Dendritic cell treated with granulocyte-macrophage colony-stimulating factor and Interleukin-4, amounts not matched to agents 40 ng/mL and 50 ng/mL, for 4 days (primary cell): ENCODE measurements at regions not wholly inside any gene's neighbourhood (a gene's known extent, or its start where the extent isn't known, plus 50 kb on each side); places are given as distances from the start of the nearest gene placed in this dataset.
A peak's percentile ranks its signal among the peaks of the same experiment; 100 is the strongest.

Experiments used
- H3K27ac Mint-ChIP-seq: one replicate; pipeline ENCODE4 v1.8.0; 2022; ENCODE audit warnings: mild to moderate bottlenecking, mixed read lengths
- H3K27me3 Mint-ChIP-seq: one replicate; pipeline ENCODE4 v1.8.0; 2022; ENCODE audit warnings: mild to moderate bottlenecking, mixed read lengths
- H3K36me3 Mint-ChIP-seq: one replicate; pipeline ENCODE4 v1.8.0; 2022; ENCODE audit warnings: low read depth, mixed read lengths
- H3K4me1 Mint-ChIP-seq: one replicate; pipeline ENCODE4 v1.8.0; 2022; ENCODE audit warnings: low read depth, mixed read lengths
- H3K4me3 Mint-ChIP-seq: one replicate; pipeline ENCODE4 v1.8.0; 2022; ENCODE audit warnings: mild to moderate bottlenecking, moderate library complexity, mixed read lengths
- H3K9me3 Mint-ChIP-seq: one replicate; pipeline ENCODE4 v1.8.0; 2022; ENCODE audit warnings: mixed read lengths
- intact Hi-C: fragments of 100-400 bp; cut with micrococcal nuclease; formaldehyde crosslinking; loops from one replicate; pipeline ENCODE4 v1.15.0; 2022

DNA sequence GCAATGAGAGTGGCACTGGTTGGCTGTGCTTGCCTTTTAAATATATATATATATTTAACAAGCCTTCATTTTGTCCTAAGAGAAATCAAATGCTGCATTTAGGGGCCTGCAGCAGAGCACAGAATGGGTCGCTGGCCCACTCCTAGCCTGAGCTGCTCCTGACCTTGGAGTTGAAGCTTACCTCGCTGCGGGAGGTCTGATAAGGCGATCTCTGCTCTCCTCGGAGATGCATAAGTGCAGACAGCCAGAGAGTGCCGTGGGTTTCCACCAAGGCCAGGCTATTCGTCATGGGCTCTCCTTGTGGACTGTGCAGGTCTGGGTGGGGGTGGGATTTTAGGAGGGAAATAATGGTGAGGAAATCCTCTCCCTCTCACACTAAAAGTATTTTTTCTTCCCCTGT is 99.5 kb upstream of the IKZF1 start:
- H3K4me3 Mint-ChIP-seq, result no peak overlapping the region
- intact Hi-C loops, result loop anchor here (1.0 to 2.0 kb wide), 2 partner anchors 164 to 212 kb away; no protein-coding TSS in a partner anchor
- peaks cover 54% of the 10 kb centered on the region for H3K4me1 Mint-ChIP-seq

DNA sequence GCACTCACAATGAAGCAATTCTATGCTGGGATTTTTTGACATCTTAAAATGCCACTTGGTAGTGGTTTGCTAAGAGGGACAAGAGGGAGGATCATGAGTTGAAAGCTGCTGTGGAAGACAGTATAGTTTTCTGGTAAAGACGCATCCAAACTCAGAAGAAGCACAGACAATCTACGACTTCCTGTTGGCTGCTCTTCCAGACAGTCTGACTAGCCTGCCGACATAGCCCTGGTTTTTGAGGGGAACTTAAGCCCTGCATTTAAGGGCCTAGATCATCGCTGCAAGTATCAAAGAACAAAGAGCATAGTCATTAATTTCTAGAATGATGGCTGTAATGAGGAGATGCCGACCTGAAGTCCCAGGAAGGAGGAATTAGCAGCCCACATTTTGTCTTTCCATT is 99.9 kb upstream of the IKZF1 start:
- Mint-ChIP-seq H3K27me3 (no peaks in the 10 kb centered on the region), H3K4me1 (peaks cover 57% of the 10 kb centered on the region), H3K4me3 (no peak overlapping the region), H3K9me3 (no peaks in the 10 kb centered on the region), H3K36me3 (no peaks in the 10 kb centered on the region), H3K27ac (no peak overlapping the region)
- intact Hi-C loops, result loop anchor here (2.0 kb wide), 1 partner anchor 212 kb away; no protein-coding TSS in a partner anchor

More for the DNA sequence above, 99.5 kb upstream of the IKZF1 start:
- Mint-ChIP-seq H3K9me3 (no peaks in the 10 kb centered on the region), H3K27ac (no peak overlapping the region), H3K36me3 (no peaks in the 10 kb centered on the region), H3K27me3 (no peaks in the 10 kb centered on the region)

DNA sequence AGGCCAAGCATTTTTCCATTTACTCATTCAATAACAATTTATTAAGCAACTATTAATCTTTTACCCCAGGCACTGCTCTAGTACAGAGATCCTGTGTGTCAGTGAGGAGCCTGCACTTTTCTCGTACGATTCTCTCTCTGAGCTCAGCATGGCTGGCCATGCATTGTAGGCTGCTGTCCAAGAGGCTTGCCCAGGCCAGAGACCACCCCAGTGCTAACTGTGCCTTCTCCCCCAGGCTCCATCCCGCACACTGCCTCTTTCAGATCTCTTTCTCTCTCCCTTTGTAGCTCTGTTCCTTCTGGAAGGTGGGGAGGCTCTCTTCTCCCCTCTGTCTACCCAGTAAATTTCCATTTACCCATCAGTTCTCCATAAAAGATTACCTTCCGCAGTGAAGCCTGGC is 101.0 kb upstream of the IKZF1 start:
- Mint-ChIP-seq H3K4me1 (peaks cover 57% of the 10 kb centered on the region), H3K4me3 (no peak overlapping the region)

DNA sequence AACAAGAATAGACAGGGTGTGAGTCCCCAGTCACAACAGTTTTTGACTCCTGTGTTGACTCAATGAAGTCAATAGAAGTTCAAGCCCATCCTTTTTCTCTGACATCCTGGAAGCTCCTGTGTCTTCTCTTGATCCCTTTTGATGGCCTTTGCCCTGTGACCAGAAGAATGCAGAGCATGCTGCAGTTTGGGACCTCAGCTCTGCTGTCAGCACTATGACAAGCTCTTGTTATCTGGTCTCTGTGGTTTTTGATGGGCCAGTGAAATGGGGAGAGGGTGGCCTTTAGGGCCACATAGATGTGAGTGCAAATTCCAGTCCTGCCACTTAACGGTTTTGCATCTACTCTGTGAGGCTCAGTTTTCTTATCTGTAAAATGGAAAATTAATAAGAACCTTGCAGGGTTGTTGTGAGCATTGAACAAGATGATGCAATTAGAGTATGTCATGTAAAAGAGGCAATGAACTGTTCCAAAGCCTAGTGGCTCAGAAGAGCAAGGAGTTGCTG is 102.4 kb upstream of the IKZF1 start:
- Mint-ChIP-seq H3K27ac (peak overlapping the region; percentile 14), H3K4me1 (peaks cover 43% of the 10 kb centered on the region), H3K9me3 (no peaks in the 10 kb centered on the region), H3K4me3 (no peak overlapping the region), H3K27me3 (no peaks in the 10 kb centered on the region), H3K36me3 (no peaks in the 10 kb centered on the region)
- intact Hi-C loops, result no loop called here

More for the DNA sequence above, 101.0 kb upstream of the IKZF1 start:
- Mint-ChIP-seq H3K27me3 (no peaks in the 10 kb centered on the region), H3K36me3 (no peaks in the 10 kb centered on the region), H3K9me3 (no peaks in the 10 kb centered on the region), H3K27ac (no peak overlapping the region)
- intact Hi-C loops, result no loop called here

DNA sequence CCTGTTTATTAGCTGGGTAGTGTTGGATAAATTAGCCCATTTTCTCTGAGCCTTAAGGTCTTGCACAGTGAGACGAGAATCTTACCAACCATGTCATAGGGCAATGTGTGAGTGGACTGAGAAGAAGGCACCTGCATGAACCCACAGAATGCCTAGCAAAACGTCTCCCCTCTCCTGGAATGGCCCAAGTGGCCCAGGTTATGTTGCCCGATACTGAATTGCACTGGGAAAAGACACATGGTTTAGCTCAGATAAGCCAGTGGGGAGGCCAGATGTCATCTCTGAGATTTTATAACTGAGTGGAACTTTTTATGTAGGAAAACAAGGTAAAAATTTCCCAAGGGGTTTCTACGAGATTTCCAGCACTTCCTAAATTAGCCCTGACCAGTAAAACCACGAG is 104.7 kb upstream of the IKZF1 start:
- H3K27me3 Mint-ChIP-seq, result peaks cover 3% of the 10 kb centered on the region
- H3K4me3 Mint-ChIP-seq, result no peak overlapping the region
- no peak overlapping the region for H3K27ac Mint-ChIP-seq
- no peaks in the 10 kb centered on the region for H3K9me3 Mint-ChIP-seq
- intact Hi-C loops, result no loop called here
- H3K4me1 Mint-ChIP-seq, result peaks cover 22% of the 10 kb centered on the region
- no peaks in the 10 kb centered on the region for H3K36me3 Mint-ChIP-seq

DNA sequence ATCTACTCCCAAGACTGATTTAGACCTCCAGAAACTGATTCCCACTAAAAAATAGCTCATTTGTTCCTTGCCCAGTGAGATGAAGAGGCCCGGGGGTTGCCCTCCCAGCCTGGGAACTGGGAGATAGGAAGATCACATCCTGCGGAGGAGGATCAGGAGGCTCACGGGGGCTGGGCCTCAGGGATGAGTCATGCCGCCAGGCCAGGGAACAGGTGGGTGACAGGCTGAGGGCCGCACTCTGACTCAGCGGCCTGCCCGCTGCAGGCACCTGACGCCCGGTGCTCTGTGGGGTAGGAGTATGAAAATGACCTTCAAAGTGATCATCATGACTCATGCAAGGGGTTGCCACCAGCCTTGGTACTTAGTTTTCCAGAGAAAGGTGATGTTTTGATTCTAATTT is 104.5 kb upstream of the ZPBP start:
- no peak overlapping the region for H3K27ac Mint-ChIP-seq
- peaks cover 14% of the 10 kb centered on the region for H3K4me1 Mint-ChIP-seq
- intact Hi-C loops, result no loop called here
- no peaks in the 10 kb centered on the region for H3K9me3 Mint-ChIP-seq
- no peaks in the 10 kb centered on the region for H3K36me3 Mint-ChIP-seq
- peaks cover 4% of the 10 kb centered on the region for H3K27me3 Mint-ChIP-seq
- no peak overlapping the region for H3K4me3 Mint-ChIP-seq

DNA sequence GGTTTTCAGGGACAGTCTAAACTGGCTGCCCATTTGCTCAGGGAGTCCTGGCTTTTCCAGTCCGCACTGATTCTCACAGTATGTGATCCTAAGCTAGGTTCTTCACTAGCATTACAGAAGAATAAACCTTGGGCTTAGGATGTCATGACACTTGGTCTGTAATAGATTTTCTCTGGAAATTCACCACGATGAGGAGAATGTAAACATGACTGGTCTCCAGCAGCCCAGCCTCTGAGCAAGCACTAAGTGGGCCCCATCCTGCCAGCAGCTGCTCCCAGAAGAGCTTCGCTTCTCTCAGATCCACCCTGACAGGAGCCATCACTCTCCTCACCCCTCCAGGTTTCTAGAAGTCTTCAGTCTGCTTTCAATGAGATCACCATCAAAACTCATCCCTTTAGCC is 103.7 kb upstream of the ZPBP start:
- Mint-ChIP-seq H3K27me3 (peaks cover 5% of the 10 kb centered on the region), H3K36me3 (no peaks in the 10 kb centered on the region), H3K4me3 (no peak overlapping the region), H3K9me3 (no peaks in the 10 kb centered on the region), H3K4me1 (peaks cover 14% of the 10 kb centered on the region), H3K27ac (no peak overlapping the region)
- intact Hi-C loops, result no loop called here

DNA sequence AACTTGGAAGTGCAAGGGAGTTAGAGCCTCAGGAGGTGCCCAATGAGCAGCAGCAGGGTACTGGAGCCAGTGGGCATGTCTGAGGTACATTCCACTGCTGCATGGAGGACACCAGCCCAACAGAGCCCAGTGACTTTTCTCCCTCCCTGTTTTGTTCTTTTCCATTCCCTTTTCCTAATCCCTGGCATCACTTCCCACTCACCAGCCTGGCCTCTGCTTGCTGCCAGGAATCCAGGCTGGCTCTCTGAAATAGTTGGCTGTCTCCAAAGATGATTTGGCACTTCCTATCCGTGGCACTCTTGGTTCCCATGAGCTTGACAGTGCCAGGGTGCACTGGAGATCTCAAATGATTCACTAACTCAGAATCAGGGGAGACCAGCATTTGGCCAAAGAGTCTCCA is 97.7 kb upstream of the ZPBP start:
- no peaks in the 10 kb centered on the region for H3K36me3 Mint-ChIP-seq
- intact Hi-C loops, result no loop called here
- H3K4me3 Mint-ChIP-seq, result no peak overlapping the region

DNA sequence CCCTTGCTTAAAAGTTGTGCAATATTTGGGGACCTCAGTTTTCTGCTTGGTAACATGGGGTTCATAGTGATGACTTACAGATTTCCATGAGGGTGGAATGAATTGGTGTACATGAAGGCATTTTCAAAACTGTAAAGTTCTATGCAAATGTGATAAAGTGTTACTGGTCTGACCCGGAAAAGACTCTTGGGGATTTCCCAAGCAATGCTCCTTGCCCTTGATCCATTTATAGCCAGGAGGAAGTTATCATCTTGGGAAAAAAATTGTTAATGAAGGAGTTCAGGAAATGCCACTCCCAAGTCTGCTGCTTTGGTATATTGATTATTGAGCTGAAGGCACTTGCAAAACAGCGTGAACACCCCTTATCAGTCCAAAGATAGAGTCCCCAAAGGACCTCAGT is 96.3 kb upstream of the ZPBP start:
- peaks cover 9% of the 10 kb centered on the region for H3K27me3 Mint-ChIP-seq
- no peak overlapping the region for H3K27ac Mint-ChIP-seq
- intact Hi-C loops, result loop anchor here (5.0 kb wide), 1 partner anchor 47 kb away; no protein-coding TSS in a partner anchor
- H3K36me3 Mint-ChIP-seq, result no peaks in the 10 kb centered on the region
- H3K9me3 Mint-ChIP-seq, result peaks cover 11% of the 10 kb centered on the region
- H3K4me3 Mint-ChIP-seq, result no peak overlapping the region
- peaks cover 55% of the 10 kb centered on the region for H3K4me1 Mint-ChIP-seq

More for the DNA sequence above, 97.7 kb upstream of the ZPBP start:
- peak overlapping the region; percentile 57 for H3K27ac Mint-ChIP-seq
- H3K4me1 Mint-ChIP-seq, result peaks cover 41% of the 10 kb centered on the region
- H3K27me3 Mint-ChIP-seq, result peaks cover 13% of the 10 kb centered on the region
- H3K9me3 Mint-ChIP-seq, result peaks cover 11% of the 10 kb centered on the region

DNA sequence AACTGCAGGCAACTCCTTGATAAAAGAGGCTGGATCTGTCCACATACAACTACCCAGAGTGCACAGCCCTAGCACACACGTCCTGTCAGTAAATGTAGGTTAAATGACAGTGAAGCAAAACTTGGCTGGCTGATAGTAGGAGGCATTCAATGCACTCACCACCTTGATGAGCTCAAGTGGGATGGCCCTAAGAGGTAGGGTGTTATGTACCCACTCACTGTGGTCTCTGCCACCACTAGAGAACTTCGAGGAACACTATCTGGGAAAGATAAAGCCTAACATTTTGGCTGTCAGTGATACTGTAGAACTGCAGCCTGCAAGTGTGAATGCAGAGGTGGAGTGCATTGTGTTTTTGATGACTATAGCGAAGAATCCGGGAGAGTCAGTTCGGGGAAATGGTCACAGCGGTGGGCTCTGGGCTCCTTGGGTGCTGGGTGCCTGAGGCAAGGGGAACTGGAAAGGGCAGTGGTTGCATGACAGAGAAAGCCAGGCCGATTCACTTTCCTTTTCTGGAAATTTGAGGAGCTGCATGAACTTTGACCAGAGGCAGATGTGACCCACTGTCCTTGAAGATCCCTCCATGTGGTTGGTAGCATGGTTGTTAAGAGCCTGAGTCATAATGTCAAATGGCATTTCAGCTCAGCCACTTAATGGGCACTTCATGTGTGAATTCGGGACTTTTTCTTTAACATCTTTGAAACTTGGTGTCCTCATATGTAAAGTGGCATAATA is 93.1 kb upstream of the ZPBP start:
- Mint-ChIP-seq H3K27ac (peak overlapping the region; percentile 65), H3K4me1 (peaks cover 88% of the 10 kb centered on the region), H3K27me3 (peaks cover 6% of the 10 kb centered on the region), H3K4me3 (no peak overlapping the region), H3K36me3 (no peaks in the 10 kb centered on the region), H3K9me3 (peaks cover 11% of the 10 kb centered on the region)
- intact Hi-C loops, result loop anchor here (5.0 kb wide), 1 partner anchor 44 kb away; no protein-coding TSS in a partner anchor

DNA sequence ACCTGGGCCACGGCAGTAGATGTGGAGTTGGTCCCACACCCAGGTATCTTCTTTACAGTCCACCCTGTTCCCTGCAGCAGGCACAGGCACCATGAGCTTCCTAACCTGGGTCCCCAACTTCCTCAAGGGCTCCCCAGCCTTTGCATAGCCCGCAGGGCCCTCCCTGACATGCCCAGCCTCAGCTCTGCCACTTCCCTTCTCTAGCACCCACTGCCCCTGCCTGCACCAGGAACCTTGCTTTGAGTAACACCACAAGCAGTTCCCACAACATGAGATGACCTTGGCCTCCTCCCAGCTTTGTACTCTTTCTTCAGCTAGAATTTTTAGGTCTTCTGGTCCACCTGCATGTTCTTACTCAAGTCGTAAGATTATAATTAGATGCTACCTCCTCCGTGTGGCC is 92.2 kb upstream of the ZPBP start:
- Mint-ChIP-seq H3K9me3 (peaks cover 7% of the 10 kb centered on the region), H3K27me3 (no peaks in the 10 kb centered on the region), H3K27ac (peak overlapping the region; percentile 65), H3K4me3 (peak overlapping the region; percentile 37), H3K36me3 (no peaks in the 10 kb centered on the region), H3K4me1 (peaks cover 88% of the 10 kb centered on the region)
- intact Hi-C loops, result loop anchor here (5.0 kb wide), 1 partner anchor 43 kb away; no protein-coding TSS in a partner anchor

DNA sequence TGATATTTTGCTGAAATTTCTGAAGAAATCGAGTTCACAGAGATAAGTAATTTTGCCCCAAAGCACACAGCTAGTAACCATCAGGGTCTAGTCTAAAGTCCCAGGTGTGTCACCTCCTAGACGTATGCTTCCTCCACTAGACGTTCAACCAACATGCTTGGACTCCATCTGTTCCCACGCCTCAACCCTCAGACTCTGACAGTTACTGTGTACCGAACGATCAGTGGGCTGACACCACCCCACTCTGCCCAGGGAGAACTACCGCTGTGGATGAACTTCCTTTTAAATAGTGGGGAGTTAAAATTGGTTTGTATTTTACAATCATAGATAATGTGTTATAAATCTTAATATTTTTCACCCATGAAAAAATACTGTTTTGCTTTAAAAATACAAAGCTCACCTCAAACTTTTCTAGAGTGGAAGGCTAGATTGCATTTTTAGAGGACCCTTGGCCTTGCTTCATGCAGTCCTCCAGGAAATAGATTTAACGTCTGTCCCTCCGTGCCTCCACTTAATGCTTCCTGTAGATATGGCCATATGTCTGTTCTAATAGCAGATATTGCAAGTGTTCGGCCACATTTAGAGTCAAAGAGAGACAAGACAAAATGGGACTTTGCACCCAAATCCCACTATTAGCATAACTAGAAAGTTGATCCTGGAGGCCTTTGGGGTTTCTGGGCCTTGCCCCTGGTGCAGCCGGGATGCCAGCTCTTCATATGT is 91.4 kb upstream of the ZPBP start:
- intact Hi-C loops, result no loop called here
- Mint-ChIP-seq H3K27me3 (no peaks in the 10 kb centered on the region), H3K36me3 (no peaks in the 10 kb centered on the region), H3K4me1 (peaks cover 85% of the 10 kb centered on the region), H3K4me3 (no peak overlapping the region), H3K9me3 (no peaks in the 10 kb centered on the region), H3K27ac (peak overlapping the region; percentile 65)

DNA sequence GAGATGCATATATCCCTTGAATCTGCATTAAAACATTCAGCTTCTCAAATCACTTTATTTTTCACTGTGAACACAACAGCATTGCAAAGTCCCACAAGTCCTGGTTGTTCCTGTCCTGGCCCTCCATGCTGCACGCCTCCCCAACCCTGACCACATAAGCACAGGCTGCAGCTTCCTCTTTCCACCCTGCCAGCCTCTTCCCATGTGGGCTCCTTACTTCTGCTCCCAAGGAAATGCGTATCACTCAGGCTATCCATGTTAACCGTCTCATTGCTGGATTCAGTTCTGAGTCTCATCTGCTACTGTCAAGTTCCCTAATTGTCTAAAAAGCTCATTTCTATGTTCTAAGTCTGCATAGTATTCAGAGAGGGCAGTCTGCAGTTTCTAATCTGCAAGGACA is 89.7 kb upstream of the ZPBP start:
- Mint-ChIP-seq H3K4me1 (peaks cover 75% of the 10 kb centered on the region), H3K36me3 (no peaks in the 10 kb centered on the region), H3K9me3 (no peaks in the 10 kb centered on the region), H3K27ac (peak overlapping the region; percentile 64), H3K27me3 (no peaks in the 10 kb centered on the region), H3K4me3 (no peak overlapping the region)
- intact Hi-C loops, result no loop called here

DNA sequence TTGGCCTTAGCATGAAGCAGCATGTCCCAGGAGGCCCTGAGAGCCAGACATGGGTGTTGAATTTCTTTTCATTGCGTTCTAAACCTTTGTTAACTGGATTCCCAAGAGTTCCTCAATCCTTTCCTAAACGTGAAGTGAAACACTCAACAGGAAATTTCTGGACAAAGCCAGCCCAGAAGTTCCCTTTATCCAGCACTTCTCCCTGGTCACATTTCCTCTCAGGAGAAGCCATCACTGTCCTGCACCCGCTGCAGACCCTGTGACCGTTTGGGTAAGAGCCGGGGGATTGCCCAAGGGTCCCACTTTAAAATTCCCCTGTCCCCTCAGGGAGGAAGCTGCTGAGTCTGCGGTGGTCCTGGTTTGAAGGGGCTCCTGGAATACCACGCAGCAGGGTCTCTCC is 88.0 kb upstream of the ZPBP start:
- peak overlapping the region; percentile 48 for H3K27ac Mint-ChIP-seq
- intact Hi-C loops, result no loop called here
- H3K27me3 Mint-ChIP-seq, result no peaks in the 10 kb centered on the region
- peaks cover 67% of the 10 kb centered on the region for H3K4me1 Mint-ChIP-seq
- no peaks in the 10 kb centered on the region for H3K36me3 Mint-ChIP-seq
- H3K4me3 Mint-ChIP-seq, result peak overlapping the region; percentile 7
- H3K9me3 Mint-ChIP-seq, result no peaks in the 10 kb centered on the region
